Skeletal muscle satellite cell (primary cell): ENCODE measurements at regions not wholly inside any gene's neighbourhood (a gene's known extent, or its start where the extent isn't known, plus 50 kb on each side); places are given as distances from the start of the nearest gene placed in this dataset.

Source experiments
- H3K27me3 ChIP-seq: 2 replicates; pipeline ENCODE4 v1.7.0; 2013; ENCODE audit warnings: low read length; ENCODE audit not compliant: control insufficient read depth, insufficient read depth
- H3K36me3 ChIP-seq: 2 replicates; pipeline ENCODE4 v1.7.0; 2013; ENCODE audit warnings: mild to moderate bottlenecking, control low read depth, low read length; ENCODE audit not compliant: insufficient read depth
- H3K4me1 ChIP-seq: 2 replicates; pipeline ENCODE4 v1.7.0; 2013; ENCODE audit warnings: low read length; ENCODE audit not compliant: control insufficient read depth, insufficient read depth
- H3K4me2 ChIP-seq: 2 replicates; pipeline ENCODE4 v1.7.0; 2013; ENCODE audit warnings: mild to moderate bottlenecking, low read length
- H3K4me3 ChIP-seq: 2 replicates; pipeline ENCODE4 v1.7.0; 2013; ENCODE audit warnings: low read length
- H3K9ac ChIP-seq: 2 replicates; pipeline ENCODE4 v1.7.0; 2013; ENCODE audit warnings: mild to moderate bottlenecking, low read depth, low read length, moderate library complexity
- H3K9me3 ChIP-seq: replicated peaks from 2 replicates; pipeline ENCODE4 v1.7.0; 2013; ENCODE audit warnings: mild to moderate bottlenecking, control low read depth, low read length

DNA sequence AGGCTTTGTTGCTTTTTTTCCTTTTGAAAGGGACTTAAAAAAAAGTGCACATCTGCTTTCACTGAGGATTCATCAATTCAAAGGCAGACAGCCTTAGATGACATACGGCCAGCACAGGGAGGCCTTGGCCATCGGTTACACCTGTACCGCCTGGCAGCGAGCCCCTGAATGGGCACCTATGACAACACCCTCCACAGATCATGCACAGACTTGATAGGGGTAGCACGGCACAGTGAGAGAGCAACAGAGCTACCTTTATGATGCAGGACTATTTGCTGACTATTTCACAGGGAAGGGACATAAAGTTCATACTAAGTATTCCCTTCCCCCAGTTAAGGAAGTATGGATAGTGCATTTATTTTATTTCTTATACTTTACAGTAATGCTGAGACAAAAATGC is 137.9 kb upstream of the ARID2 start:
- Histone ChIP-seq H3K27me3 (no peaks in the 10 kb centered on the region), H3K4me3 (no peak overlapping the region), H3K4me1 (no peaks in the 10 kb centered on the region), H3K9ac (no peak overlapping the region), H3K4me2 (no peak overlapping the region), H3K9me3 (no peaks in the 10 kb centered on the region), H3K36me3 (no peaks in the 10 kb centered on the region)

DNA sequence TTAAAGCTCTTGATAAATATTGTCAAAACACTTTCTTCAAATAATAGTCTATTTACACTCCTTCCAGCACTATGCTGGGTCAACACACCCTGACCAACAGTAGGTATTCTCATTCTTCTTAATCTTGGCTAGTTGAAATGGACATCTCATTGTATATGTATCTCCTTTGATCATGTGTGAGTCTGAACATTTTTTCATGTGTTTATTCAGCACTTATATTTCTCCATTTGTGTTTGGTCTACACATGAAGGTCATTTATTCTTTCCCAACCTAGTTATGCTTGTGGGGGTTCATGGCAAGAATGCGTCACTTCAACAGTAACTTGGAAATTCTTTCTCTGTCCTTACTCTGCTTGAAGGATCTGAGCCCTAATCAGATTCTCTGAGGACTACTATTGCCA is 133.1 kb upstream of the ARID2 start:
- Histone ChIP-seq H3K4me3 (no peak overlapping the region), H3K4me2 (no peak overlapping the region), H3K9me3 (no peaks in the 10 kb centered on the region), H3K27me3 (no peaks in the 10 kb centered on the region), H3K36me3 (no peaks in the 10 kb centered on the region), H3K9ac (no peak overlapping the region), H3K4me1 (no peaks in the 10 kb centered on the region)

DNA sequence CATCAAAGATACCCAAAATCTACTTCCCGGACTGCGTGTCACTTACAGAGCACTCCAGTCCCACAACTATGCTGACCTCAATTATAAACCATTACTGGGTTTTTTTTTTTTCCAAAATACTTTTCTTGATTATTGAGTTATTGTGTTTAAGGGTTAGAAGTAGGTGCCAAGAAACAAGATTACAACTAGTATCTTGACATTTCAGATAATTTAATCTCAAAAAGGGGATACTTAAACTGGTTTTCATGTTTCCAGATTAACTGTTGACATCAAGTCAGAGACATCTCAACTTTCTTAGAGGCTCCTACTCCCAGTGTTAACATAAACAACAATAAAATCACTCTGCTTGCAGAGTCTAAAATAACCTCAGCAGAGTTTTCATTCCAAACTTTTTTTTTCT is 131.2 kb upstream of the ARID2 start:
- H3K4me2 ChIP-seq, result no peak overlapping the region
- H3K36me3 ChIP-seq, result no peaks in the 10 kb centered on the region
- no peaks in the 10 kb centered on the region for H3K27me3 ChIP-seq
- no peaks in the 10 kb centered on the region for H3K4me1 ChIP-seq
- H3K9ac ChIP-seq, result no peak overlapping the region
- H3K4me3 ChIP-seq, result no peak overlapping the region
- H3K9me3 ChIP-seq, result no peaks in the 10 kb centered on the region

DNA sequence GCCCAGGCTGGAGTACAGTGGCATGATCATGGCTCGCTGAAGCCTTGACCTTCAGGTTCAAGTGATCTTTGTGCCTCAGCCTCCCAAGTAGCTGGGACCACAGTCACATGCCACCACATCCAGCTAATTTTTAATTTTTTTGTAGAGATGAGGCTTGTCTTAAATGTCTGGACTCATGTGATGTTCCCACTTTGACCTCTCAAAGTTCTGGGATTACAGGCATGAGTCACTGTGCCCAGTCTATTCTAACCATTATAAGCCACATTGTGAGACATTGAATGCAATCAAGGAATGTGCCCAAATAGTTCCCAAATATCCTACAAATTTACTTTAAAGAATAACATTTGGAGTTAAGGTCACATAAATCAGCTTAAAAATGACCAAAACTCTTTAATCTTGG is 130.7 kb upstream of the ARID2 start:
- Histone ChIP-seq H3K9ac (no peak overlapping the region), H3K27me3 (no peaks in the 10 kb centered on the region), H3K4me1 (no peaks in the 10 kb centered on the region), H3K36me3 (no peaks in the 10 kb centered on the region), H3K4me3 (no peak overlapping the region), H3K4me2 (no peak overlapping the region), H3K9me3 (no peaks in the 10 kb centered on the region)

DNA sequence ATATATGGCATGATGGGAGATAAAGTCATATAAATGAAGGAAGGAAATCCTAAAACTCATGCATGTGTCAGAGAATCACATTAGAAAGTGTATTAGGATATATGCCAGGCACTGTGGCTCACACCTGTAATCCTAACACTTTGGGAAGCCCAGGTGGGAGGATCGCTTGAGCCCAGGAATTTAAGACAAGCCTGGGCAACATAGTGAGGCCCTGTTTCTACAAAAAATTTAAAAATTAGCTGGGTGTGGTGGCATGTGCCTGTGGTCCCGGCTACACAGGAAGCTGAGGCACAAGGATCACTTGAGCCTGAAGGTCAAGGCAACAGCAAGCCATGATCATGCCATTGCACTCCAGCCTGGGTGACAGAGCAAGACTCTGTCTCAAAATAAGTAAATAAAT is 130.3 kb upstream of the ARID2 start:
- Histone ChIP-seq H3K4me1 (no peaks in the 10 kb centered on the region), H3K27me3 (no peaks in the 10 kb centered on the region), H3K9me3 (no peaks in the 10 kb centered on the region), H3K36me3 (no peaks in the 10 kb centered on the region), H3K4me2 (no peak overlapping the region), H3K9ac (no peak overlapping the region), H3K4me3 (no peak overlapping the region)

DNA sequence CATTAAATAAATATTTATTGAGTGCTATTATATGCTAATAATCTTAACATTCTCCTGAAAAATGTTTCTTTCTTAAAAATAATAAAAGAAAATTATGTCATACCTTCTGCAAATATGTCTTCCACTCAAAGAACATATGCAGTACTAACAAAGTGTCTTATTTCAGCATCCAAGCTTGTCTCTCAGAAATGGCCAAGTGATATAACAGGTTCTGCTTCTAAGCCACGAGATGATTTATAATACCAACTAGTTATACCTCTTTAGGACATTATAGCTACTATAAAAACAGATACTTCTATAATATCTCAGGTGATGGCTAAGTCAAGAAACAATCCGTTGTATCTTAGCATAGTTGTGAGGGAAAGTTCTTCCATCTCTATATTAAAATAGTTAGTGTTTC is 128.1 kb upstream of the ARID2 start:
- no peak overlapping the region for H3K9ac ChIP-seq
- H3K9me3 ChIP-seq, result no peaks in the 10 kb centered on the region
- H3K4me3 ChIP-seq, result no peak overlapping the region
- no peaks in the 10 kb centered on the region for H3K27me3 ChIP-seq
- no peaks in the 10 kb centered on the region for H3K4me1 ChIP-seq
- no peak overlapping the region for H3K4me2 ChIP-seq
- no peaks in the 10 kb centered on the region for H3K36me3 ChIP-seq

DNA sequence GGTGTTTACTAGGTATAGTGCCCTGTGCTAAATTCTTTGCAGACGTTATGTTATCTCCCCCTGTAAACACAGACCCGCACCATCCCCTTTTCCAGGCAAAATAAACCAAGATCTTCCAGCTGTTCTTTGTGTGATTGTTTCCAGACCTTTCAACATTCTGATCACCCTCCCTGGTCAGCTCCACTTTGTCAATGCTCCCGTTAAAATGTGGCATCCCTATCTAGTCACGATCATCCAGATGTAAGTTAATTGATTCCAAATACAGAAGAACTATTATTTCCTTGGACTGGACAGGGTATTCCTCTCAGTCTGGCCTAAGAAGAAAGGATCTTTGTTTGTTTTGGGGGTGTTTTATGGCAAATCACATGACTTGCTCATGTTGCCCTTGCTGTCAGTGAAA is 127.6 kb upstream of the ARID2 start:
- Histone ChIP-seq H3K4me3 (no peak overlapping the region), H3K4me2 (no peak overlapping the region), H3K9me3 (no peaks in the 10 kb centered on the region), H3K36me3 (no peaks in the 10 kb centered on the region), H3K9ac (no peak overlapping the region), H3K4me1 (no peaks in the 10 kb centered on the region), H3K27me3 (no peaks in the 10 kb centered on the region)

DNA sequence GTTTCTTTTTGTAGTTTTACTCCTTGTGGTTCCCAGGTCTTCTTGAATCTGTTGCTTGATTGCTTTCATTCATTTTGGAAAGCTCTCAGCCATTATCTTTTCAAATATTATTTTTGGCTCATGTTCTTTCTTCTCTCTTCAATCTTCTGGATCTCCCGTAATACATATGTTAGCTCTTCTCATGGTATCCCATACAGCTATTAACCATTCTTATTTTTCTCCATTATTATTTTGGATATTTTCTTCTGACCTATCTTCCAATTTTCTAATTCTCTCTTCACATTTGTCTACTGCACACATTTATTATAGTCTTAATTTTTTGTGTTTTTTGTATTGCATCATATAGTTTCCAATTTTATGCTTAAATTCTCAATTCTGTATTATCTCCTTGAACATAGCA is 123.9 kb upstream of the ARID2 start:
- no peaks in the 10 kb centered on the region for H3K9me3 ChIP-seq

DNA sequence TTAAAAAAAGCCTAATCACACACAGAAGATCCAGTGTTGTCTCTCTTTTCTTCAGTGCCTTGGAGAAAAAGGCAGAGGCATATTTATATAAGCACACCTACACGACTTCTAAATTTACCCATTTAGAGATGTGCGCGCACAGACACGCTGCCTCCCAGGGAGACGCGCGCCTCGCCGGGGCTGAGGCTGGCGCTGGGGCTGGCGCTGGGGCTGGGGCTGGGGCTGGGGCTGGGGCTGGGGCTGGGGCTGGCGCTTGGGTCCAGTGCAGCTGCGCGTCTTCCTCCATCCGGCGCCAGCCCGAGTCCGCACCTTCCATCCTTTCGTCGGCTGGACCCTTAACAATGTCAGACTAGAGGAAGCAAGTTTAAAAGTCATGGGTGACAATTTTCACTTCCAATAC is 118.4 kb upstream of the ARID2 start:
- H3K9me3 ChIP-seq, result no peaks in the 10 kb centered on the region

More for the DNA sequence above, 123.9 kb upstream of the ARID2 start:
- H3K27me3 ChIP-seq, result no peaks in the 10 kb centered on the region
- no peaks in the 10 kb centered on the region for H3K4me1 ChIP-seq
- no peak overlapping the region for H3K4me3 ChIP-seq
- H3K36me3 ChIP-seq, result no peaks in the 10 kb centered on the region
- no peak overlapping the region for H3K9ac ChIP-seq
- no peak overlapping the region for H3K4me2 ChIP-seq

DNA sequence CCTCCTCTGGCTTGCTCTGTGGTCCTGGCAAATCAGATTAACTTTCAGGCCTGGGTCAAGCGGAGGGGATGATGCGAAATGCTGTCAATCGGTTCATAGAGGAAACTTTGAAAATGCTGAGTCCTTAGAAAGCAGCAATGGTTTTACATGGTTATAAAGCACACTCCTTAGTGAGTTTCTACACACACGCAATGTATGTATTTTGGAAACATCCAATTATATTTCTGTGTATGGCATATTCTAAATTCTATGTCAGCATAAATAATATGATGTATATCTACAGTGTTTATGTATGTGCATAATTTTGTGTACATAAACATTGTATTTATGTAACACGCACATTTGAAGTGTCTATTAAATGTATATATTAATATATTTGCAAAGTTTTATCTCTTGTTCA is 118.0 kb upstream of the ARID2 start:
- Histone ChIP-seq H3K27me3 (no peaks in the 10 kb centered on the region), H3K4me3 (no peak overlapping the region), H3K36me3 (no peaks in the 10 kb centered on the region), H3K4me2 (peak overlapping the region; percentile 57), H3K9me3 (no peaks in the 10 kb centered on the region), H3K4me1 (peaks cover 37% of the 10 kb centered on the region), H3K9ac (no peak overlapping the region)

More for the DNA sequence above, 118.4 kb upstream of the ARID2 start:
- Histone ChIP-seq H3K9ac (no peak overlapping the region), H3K4me2 (peak overlapping the region; percentile 71), H3K27me3 (no peaks in the 10 kb centered on the region), H3K4me3 (no peak overlapping the region), H3K4me1 (peaks cover 36% of the 10 kb centered on the region), H3K36me3 (no peaks in the 10 kb centered on the region)

DNA sequence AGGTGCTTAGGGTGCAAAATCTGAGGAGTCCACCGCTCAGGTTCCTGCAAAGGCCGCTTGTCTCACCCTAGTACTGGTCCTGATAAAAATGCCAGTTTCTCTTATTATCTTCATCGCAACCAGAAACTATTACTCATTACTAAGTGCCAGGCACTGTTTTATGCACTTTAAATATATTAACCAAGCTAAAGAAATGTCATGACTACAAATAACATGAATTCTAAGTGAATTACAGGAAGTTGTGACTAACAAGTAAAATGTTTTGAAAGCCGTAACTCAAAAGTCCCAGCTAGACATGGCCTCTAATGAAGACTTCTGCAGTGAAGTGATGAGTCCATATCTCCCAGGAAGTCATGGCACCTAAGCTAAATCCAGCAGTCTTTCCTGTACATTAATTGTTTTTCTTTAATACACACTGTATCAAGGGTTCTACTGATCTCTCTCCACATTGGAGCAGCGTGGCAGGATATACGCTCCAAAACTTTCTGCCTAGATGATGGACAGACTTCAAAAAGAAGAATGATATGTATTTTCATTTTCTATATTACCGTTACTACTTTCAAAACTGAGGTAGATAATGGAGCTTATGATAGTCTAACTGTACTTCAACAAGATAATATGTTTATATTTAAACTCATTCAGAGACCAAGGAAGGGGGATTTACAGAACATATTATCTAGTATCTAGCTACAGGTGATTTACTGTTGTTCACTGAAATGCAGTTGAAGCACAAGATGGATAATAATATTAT is 117.3 kb upstream of the ARID2 start:
- Histone ChIP-seq H3K36me3 (no peaks in the 10 kb centered on the region), H3K9ac (no peak overlapping the region), H3K9me3 (no peaks in the 10 kb centered on the region), H3K4me2 (peak overlapping the region; percentile 9), H3K4me1 (peaks cover 37% of the 10 kb centered on the region), H3K27me3 (no peaks in the 10 kb centered on the region), H3K4me3 (no peak overlapping the region)

DNA sequence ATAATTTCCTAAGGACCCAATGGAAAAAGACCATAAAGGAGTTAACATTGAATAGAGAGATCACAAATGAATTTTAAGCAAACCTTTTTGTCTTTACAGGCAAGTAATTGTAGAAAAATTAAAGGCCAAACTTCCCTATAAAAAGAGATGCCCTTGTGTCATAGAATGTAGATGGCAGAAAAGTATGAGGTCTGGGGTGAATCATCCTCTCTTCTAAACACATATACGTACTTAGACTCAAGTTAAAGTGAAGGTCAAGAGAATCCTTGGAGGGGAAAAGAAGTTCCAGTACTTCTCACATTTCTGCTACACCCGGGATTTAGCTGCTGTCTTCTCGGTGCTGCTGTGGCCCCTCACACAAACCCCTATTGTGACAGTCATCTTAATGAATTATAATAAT is 116.2 kb upstream of the ARID2 start:
- no peaks in the 10 kb centered on the region for H3K36me3 ChIP-seq
- H3K4me1 ChIP-seq, result peaks cover 37% of the 10 kb centered on the region
- no peak overlapping the region for H3K4me2 ChIP-seq
- H3K9me3 ChIP-seq, result no peaks in the 10 kb centered on the region
- no peak overlapping the region for H3K9ac ChIP-seq
- no peaks in the 10 kb centered on the region for H3K27me3 ChIP-seq
- no peak overlapping the region for H3K4me3 ChIP-seq
